ENCODE measurements at regions not wholly inside any gene's neighbourhood (a gene's known extent, or its start where the extent isn't known, plus 50 kb on each side); places are given as distances from the start of the nearest gene placed in this dataset.

GRCh38 chr4:57832083-57832482 lies 721.9 kb upstream of the IGFBP7 start:
- TF ChIP-seq CTCF (conservative IDR thresholded peaks at IDR 0.05; ENCODE audit: low read depth in 2 of 2) (no peak), POLR2AphosphoS5 (IDR thresholded peaks at IDR 0.05; ENCODE audit: low read depth) (no peak), EZH2phosphoT487 (IDR thresholded peaks at IDR 0.05; ENCODE audit: unreplicated experiment) (no peak), STAT1 (IDR thresholded peaks at IDR 0.05; ENCODE audit: unreplicated experiment) (no peak), CREB1 (CRISPR knock-in tag; IDR thresholded peaks at IDR 0.05; ENCODE audit: low read depth) (no peak)

All from GM23338 (cell line).